ENCODE measurements at regions not wholly inside any gene's neighbourhood (a gene's known extent, or its start where the extent isn't known, plus 50 kb on each side); places are given as distances from the start of the nearest gene placed in this dataset.
"Not testable (repeated sequence)": the region's sequence is repeated elsewhere in the genome, so short reads cannot be mapped to it uniquely, and the experiment has no call there.

DNA sequence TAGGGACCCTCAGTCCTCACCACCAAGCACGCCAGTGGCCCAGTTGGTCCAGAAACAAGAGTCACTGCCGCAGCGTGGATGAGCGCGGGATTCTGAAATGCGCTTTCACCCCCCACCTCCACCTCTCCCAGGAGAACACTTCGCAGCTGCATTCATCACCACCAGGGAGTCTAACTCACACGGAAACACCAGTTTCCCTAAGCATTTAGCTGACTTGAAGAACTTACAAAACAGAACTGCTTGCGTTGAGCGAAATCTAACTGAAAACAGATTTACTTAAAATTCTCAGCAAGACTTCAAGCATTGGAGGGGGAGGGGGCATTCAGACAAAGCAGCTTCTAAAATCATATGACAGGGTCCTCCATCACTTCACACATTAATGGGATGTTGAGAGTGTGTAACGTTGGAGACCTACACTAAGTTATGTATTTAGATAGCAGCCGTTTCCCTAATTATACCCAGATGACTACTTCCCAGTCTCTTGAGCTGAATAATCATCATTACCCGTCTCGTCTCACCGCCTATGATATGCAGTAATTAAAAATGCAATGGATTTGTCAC is 258.2 kb upstream of the IRS2 start:
- no peak for ATAC-seq

DNA sequence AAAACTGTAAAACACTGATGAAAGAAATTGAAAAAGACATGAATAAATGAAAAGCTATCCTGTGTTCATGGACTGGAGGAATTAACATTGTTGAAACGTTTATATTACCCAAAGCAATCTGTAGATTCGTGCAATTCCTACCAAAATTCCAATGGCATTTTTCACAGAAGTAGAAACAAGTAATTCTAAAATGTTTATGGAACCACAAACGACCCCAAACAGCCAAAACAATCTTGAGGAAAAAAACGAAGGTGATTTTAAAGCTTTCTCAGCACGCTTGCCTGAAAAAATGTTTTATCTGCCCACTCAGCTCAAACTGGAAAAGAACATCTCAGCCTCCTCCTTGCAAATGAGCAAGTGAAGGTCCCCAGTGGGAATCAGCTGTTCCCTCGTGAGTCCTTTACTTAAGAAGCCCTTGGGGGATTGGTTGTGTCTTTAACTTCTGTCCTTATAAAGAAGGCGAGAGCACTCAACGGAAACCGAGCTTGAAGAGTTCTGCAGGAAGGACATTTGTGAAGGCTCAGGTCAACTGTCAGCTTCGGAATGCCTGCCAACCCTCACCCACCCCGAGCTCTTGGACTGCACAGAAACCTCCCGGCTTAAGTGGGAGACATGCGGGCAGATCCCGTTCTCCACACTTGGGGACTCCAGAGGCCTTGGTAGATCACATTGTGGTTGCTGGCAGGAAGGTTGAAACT is 256.0 kb upstream of the IRS2 start:
- no peak for ATAC-seq

DNA sequence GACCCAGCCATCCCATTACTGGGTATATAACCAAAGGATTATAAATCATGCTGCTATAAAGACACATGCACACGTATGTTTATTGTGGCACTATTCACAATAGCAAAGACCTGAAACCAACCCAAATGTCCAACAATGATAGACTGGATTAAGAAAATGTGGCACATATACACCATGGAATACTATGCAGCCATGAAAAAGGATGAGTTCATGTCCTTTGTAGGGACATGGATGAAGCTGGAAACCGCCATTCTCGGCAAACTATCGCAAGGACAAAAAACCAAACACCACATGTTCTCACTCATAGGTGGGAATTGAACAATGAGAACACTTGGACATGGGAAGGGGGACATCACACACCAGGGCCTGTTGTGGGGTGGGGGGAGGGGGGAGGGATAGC is 255.3 kb upstream of the IRS2 start:
- ATAC-seq = not testable (repeated sequence)

DNA sequence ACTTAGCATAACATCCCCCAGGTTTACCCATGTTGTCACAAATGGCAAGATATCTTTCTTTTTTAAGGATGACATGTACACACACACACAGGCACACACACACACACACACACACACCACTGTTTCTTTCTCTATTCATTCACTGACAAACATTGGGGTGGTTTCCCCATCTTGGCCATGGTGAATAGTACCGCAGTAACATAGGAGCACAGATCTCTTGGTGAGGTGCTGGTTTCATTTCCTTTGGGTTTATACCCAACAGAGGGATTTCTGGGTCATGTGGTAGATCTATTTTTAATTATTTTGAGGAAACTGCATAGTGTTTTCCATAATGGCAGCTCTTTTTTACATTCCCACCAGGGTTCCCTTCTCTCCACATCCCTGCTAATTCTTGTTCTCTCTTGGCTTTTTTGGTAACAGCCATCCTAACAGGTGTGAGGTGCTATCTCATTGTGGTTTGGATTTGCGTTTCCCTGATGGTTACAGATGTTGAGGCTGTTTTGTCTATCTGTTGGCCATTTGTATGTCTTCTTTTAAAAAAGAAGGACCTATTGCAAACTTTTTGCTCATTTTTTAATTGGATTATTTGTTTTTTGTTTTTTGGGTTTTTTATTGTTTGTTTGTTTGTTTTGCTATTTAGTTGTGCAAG is 251.7 kb upstream of the IRS2 start:
- ATAC-seq = no peak

DNA sequence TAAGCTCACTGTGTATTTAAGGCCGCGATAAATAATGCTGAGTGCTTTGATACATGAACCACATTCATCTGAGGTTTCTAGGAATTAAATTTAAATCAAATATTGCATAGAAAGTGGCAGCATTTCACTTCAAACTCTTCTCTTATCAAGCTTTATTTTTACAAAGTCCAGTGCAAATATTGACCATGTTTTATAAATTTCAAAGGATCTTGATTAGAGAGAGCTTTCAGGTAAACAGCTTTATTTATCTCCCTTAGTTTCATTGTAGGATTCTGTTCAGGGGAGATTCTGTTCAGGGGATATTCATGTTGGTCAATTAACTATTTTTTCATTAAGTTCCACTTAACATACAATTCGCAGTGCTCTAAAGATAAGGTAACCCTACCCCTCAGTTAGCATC is 249.7 kb upstream of the IRS2 start:
- ATAC-seq = no peak

DNA sequence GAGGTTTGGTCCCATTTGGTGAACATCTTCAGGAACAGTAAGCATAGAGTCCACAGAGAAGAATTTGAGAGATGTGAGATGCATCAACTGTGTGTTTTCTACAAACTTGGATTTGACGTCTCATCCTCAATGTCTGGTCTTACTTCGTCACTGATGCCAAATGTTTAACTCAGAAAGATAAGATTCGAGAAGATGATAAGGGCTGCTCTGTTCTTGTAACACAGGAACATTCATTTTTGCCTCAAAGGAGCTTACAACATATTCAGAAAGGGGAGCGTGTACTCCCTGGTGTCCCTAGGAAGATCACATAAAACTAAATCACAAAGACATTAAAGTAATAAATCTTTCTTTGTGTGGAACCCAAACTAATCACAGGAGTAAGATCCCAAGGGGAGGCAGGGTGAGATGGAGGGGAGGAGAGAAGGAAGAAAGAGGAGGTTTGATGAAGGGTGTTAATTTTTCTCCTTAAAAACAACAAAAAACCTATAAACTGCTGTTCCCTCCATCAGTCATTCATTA is 247.7 kb upstream of the IRS2 start:
- ATAC-seq = no peak

DNA sequence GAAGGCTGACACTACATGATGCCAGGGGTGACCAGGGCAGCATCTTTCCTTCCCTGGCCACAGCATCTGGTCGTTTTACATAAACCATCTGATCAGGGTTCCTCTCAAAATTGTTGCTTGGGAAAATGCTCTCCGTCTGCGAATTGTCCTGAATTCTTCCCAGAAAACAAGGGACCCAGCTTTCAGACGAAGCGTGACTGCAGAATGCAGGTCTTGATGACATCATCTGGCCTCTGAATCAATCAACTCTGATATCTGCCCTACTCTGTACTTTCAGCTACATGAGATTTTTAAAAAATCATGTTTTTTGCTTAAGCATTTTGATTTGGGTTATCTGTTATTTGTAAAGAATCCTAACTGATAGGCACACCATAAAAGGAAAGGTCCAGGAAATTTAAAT is 246.6 kb upstream of the IRS2 start:
- no peak for ATAC-seq

DNA sequence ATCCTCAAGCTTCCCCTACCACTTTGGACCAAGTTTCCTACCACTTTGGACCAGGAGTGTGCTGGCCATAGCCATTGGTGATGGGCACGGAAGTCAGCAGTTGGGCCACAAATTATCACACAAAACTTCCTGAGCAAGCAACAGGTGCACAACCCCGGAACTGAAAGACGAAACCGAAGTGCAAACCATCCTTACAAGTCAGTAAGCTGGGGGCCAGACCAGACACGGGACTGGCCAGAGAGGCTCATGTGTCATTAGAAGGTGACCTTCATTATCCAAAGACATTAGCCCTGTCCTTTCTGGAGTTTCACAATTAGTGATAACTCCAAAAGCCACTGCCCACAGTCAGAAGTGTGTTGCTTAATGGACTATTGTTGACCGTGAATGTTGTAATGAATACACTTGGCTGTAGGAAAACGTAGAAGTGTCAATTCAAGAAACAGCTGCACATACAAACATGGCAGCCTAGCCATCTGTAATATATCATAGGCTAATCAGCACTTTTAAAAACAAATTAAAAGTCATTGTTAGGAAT is 244.1 kb upstream of the IRS2 start:
- ATAC-seq = no peak

DNA sequence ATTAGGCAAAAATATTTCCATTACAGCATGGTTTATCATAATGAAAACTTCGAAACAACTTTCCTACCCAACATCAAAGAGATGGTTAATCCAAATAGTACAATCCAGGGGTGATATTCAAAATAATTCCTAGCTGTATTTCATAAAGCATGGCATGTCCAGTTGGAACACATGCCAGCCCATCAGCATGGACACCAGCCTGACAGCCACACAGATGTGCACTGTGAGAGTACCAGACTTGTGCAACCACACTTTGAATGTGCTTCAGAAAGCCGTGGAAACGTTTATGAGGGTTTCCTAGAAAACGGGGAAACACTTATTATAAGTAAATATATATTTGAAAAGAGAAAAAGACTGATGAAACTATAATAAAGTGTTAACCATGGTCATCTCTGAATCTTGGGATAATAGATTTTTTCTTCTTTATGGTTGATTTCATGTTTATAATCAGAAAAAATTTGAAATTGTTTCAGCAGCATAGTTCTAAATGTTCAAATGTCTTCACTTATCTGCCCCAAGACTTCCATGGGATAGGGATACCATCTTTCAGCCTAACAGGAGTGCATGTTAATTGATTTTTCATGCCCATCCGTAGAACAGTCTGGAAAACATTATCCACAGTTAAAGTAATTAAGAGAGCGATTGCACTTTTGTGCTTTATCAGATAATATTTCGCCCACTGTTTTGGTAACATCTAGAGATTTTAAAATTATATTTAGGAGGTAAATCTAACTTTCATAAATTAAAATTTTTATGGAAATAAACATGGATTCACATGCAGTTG is 242.6 kb upstream of the IRS2 start:
- no peak for ATAC-seq

DNA sequence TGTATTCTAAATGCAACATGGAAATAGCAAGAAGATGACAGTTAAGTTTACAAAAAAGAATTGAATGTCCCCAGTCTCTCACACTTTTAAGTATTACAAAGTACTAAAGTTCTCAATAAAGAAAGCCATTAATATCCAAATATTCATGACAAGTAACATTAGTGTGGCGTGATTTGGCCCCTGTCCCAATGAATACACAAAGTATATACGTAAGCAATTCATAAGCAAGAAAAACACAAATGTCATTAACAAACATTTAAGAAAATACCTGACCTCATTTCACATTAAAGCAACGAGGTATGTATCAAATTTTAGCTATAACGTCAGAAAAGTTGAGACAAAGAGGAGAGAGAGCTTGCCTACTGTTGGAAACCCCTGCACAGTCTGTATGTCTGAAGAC is 241.9 kb upstream of the IRS2 start:
- ATAC-seq = no peak

DNA sequence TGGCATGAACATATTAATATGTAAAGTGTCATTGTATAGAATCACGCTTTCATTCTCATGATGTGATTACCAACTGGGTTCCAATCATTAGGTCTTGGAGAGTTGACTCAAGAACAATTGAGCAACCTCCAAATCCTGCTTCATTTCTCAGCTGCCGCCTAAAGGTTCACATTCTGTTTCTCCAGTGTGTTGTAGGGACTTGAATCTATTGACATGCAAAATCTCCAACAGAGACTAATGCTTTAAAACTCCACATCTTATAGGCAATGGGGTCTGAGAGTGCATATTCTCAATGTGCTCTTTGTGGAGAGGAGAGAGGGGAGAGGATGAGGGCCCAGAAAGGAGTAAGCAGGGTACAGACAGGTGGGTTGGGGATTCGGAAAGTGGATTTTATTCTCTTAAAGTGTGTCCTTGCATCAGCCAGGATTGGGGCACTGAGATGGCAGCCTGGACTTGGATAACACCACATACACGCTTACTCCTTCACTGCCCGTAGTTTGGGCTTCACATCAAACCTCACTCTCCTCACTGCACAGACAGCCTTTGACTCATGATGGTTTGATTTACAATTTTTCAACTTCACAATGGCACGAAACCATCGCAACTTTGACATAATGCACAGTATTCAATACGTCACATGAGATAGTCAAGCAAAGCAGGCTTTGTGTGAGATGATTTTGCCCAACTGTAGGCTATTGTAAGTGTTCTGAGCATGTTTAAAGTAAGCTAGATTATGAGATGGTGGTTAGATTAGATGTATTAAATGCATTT is 241.3 kb upstream of the IRS2 start:
- no peak for ATAC-seq

DNA sequence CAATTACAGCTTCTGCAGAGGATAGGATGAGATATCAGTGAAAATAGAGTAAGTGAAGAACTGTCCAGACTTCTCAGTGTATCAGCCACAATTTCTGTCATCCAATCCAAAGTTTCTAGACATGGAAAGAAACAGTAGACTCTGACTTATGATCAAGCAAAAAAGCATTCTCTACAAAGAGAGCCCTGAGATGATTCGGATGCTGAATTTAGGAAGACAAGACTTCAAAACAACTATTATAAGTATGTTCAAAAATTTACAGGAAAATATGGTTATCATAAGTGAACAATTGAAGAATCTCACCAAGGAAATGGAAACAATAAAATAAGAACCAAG is 238.2 kb upstream of the IRS2 start:
- no peak for ATAC-seq

DNA sequence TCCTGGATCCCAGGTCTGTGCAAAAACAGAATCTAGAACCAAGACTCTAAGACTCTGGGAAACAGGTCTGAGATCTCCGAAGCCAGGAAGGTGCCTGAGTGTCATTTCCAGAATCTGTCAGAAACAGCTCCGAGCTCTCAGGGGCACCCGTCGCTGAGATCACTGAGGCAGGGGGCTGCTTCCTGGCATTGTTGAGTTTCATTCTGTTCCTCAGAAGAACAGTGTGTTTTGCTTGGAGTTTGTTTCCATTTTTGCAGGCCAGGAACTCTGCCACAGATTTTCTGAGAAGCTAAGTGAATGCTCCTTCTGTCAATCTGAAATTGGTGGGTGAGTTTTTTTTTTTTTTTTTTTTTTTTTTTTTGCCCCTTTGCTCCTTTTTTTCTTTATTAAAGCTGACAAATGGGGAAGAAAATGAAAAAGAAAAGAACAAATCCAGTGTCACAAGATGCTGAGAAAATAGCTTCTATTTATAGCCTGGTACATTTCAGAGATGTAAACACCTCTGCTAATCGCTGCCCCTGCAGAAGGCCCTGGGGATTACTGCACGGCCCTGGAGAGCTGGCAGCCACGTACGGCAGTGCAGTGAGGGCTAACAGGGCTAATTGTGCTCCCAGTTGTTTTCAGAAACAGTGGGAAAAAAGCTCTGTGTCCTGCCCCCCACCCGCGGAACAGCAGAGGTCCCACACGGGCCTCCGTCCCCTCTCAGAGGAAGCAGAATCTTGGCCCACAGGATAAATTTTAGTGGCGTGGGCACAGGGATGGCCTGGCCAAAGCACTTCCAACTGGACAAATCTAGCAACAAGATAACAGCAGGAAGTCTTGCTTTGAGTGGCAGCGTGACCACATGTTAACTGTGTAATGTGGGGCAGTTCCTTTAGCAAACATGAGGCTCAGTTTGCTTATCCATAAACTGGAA is 237.6 kb upstream of the IRS2 start:
- no peak for ATAC-seq

DNA sequence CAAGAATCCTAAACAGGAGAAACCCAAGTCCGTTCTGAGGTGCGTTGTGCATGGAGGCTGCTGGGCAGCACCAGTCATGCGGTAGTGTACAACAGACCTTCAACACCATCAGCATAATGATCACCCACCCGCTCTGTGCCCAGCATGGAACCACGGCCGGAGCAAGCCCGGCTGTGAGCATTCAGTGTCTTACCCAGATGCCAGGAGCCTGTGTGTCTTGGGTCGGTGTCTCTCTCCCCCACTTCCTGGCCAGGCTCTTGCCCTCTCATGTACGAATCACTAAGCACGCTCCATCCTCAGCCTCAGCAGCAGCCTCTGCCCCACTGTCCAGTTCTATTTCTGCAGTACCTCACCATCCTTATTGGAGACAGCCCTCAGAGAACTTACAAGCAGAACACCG is 231.6 kb upstream of the IRS2 start:
- no peak for ATAC-seq

DNA sequence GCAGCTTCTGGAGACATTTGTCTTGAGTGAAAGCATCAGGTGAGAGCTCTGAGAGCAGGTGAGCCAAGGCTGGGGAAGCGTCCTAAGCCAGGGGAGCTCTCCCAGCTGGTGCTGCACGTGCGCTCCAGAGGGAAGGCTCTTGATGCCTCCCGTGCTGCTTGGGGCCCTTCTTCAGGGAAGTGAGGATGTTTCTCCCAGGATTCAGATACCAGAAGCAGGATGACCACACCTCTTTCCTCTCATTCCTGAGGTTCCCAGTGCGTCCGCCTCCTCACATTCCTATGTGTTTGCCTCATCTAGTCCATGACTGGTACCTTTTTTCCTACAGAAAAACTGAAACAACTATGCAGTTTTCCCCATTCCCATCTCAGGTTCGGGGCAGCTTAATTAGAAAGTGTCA is 231.0 kb upstream of the IRS2 start:
- no peak for ATAC-seq

DNA sequence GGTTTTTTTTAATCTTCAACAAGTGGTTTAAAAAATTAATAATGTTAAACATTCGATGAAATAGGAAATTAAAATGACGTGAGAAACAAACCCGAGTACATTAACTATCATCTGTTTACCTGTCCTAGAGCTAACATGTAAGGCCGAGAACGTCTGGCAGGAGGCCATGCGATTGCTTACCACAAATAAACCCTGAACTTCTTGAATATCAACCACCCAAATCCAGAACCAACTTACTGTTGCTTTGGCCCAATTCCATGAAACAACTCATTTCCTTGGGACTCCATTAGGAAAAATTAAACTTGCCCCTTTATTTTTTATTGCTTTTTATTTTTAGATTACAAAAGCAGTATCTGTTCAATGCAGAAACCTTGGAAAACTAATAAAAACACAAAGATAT is 228.9 kb upstream of the IRS2 start:
- ATAC-seq = no peak

DNA sequence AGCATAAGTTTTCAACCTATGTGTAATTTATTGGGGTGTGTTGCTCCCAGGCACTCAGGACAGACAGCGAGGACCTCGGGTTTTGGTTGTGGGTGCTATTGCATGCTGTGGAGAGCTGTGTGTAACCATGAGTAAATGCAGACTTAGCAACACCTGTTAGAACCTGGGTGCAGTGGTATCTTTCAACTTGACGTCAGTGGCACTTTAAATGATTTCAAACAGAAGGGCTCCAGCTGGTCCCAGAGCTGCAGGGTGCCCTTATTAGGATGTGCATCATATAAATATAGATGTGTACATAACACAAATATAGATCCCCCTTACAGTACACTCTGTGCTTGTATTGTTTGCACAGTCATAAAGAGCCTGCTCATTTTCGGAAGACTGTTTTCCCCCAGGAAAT is 228.3 kb upstream of the IRS2 start:
- no peak for ATAC-seq

DNA sequence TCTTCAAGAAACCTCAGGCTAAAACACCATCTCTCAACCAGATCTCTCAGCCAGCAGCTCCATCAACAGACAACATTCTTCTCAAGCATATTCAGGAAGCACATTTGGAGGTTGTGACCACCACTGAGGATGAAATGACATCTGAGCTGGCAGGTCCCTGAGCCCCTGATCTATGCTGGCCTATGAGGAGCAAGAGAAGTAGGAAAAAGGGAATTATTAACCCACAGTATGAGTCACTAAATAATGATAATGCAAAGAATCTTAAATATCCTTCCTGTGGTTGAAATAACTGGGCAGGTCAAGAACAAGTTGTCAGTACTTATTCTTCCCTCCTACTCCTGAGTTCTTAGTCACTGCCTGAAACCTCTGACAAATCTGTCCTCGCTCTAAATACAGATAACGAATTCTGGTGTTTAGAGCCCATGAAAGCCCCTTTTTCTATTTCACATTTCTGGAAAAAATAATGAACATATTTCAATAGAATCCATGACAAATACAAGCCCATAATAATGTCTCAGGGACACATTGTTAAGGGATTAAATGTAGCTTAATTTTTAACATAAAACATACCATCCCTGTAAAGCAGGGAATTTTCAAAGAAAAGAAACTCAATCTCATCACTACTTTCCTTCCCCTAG is 225.8 kb upstream of the IRS2 start:
- ATAC-seq = no peak

DNA sequence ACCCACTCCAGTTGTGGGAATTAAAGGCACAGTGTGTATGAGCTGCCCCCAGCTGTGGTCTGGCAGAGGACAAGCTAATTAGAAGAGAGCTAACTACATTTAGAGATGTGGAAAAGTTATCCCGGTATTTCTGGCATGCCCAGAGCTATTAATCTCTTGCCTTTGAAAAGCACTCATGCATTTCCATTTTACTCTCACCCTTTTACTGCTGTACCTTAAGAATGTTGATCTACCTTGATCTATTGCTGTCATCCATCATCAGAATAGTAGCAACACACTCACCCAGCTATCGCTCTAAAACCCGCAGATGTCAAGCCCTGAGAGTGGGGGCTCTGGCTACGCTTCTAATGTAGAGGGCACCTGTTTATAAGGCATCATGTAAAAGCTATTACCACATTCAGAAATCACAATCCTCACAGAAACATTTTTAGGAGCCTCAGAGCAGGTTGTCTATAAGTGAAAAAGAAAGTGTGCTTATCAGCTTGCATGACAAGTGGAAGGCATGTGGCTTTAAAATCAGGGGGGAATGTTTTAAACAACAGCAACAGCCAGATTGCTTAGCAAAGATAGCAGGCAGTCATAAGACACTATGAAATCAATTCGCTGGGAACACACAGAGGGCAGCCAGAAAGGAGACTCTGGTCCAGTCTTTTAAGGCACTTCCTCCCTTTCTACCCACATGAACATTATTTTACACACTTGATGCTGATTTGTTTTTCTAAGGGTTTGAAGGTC is 224.2 kb upstream of the IRS2 start:
- ATAC-seq = no peak

DNA sequence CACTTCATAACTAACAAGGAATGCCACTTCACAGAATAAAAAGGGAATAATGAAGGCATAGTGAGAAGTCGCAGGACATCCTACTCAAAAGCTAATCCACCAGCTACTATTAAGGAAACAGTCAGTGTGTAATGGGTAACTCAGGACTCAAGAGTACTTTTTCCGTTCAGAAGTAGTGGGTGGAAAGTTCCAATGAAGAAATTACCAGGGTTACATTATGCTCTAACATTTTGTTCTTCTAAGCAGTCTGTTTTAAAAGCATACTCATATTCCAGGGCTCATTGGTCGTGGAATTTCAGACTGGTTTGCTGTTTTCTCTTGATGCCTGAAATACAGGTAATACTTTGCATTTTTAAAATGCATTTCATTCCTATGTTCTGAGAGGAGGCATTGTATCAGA is 222.4 kb upstream of the IRS2 start:
- no peak for ATAC-seq

Data from activated CD4-positive, CD25-positive, alpha-beta regulatory T cell treated with anti-CD3 and anti-CD28 coated beads, Interleukin-2, amount 50 U/mL, for 24 hours (primary cell).